ENCODE measurements at regions not wholly inside any gene's neighbourhood (a gene's known extent, or its start where the extent isn't known, plus 50 kb on each side); places are given as distances from the start of the nearest gene placed in this dataset.

GRCh38 chr14:98960617-98961013 is 311.4 kb downstream of the BCL11B start:
- H3K4me3 ChIP-seq, result no peak overlapping the region

GRCh38 chr14:98961191-98961590 is 310.8 kb downstream of the BCL11B start:
- Histone ChIP-seq H3K4me3 (no peak overlapping the region), H3K27ac (peak overlapping the region in 1 of 21 experiments; percentile 41)

More at GRCh38 chr14:98960617-98961013, 311.4 kb downstream of the BCL11B start:
- H3K27ac ChIP-seq, result peak overlapping the region in 3 of 21 experiments; percentile 10 to 41 (median 35)

GRCh38 chr14:98962118-98962517 is 309.9 kb downstream of the BCL11B start:
- Histone ChIP-seq H3K27ac (peak overlapping the region in 1 of 21 experiments; percentile 4), H3K4me3 (no peak overlapping the region)

- Histone ChIP-seq H3K27ac (no peak overlapping the region), H3K4me3 (no peak overlapping the region)
Measured at GRCh38 chr14:98963610-98964009, 308.4 kb downstream of the BCL11B start.

- no peak overlapping the region for H3K4me3 ChIP-seq
- H3K27ac ChIP-seq, result peak overlapping the region in 1 of 21 experiments; percentile 70
Measured at GRCh38 chr14:98964171-98964570, 307.8 kb downstream of the BCL11B start.

GRCh38 chr14:98965076-98965475 is 306.9 kb downstream of the BCL11B start:
- peak overlapping the region in 3 of 21 experiments; percentile 30 to 70 (median 54) for H3K27ac ChIP-seq
- H3K4me3 ChIP-seq, result no peak overlapping the region

- peak overlapping the region in 5 of 21 experiments; percentile 2 to 70 (median 30) for H3K27ac ChIP-seq
- H3K4me3 ChIP-seq, result no peak overlapping the region
Measured at GRCh38 chr14:98966016-98966415, 306.0 kb downstream of the BCL11B start.

- Histone ChIP-seq H3K4me3 (no peak overlapping the region), H3K27ac (peak overlapping the region in 5 of 21 experiments; percentile 5 to 63 (median 29))
Measured at GRCh38 chr14:98966475-98967162, 305.4 kb downstream of the BCL11B start.

GRCh38 chr14:98974113-98974512 is 297.9 kb downstream of the BCL11B start:
- Histone ChIP-seq H3K27ac (no peak overlapping the region), H3K4me3 (no peak overlapping the region)

GRCh38 chr14:98976271-98976670 is 295.7 kb downstream of the BCL11B start:
- no peak overlapping the region for H3K4me3 ChIP-seq
- no peak overlapping the region for H3K27ac ChIP-seq

- H3K27ac ChIP-seq, result no peak overlapping the region
- H3K4me3 ChIP-seq, result no peak overlapping the region
Measured at GRCh38 chr14:98977451-98977850, 294.5 kb downstream of the BCL11B start.

GRCh38 chr14:98982986-98983385 is 289.0 kb downstream of the BCL11B start:
- no peak overlapping the region for H3K4me3 ChIP-seq
- no peak overlapping the region for H3K27ac ChIP-seq

GRCh38 chr14:98984027-98984718 is 287.8 kb downstream of the BCL11B start:
- Histone ChIP-seq H3K4me3 (no peak overlapping the region), H3K27ac (peak overlapping the region in 7 of 21 experiments; percentile 14 to 83 (median 72))

- H3K4me3 ChIP-seq, result no peak overlapping the region
- H3K27ac ChIP-seq, result peak overlapping the region in 8 of 21 experiments; percentile 10 to 83 (median 48)
Measured at GRCh38 chr14:98984719-98985041, 287.3 kb downstream of the BCL11B start.

- no peak overlapping the region for H3K4me3 ChIP-seq
- H3K27ac ChIP-seq, result no peak overlapping the region
Measured at GRCh38 chr14:98993818-98994217, 278.2 kb downstream of the BCL11B start.

GRCh38 chr14:98994561-98994960 is 277.4 kb downstream of the BCL11B start:
- Histone ChIP-seq H3K27ac (no peak overlapping the region), H3K4me3 (no peak overlapping the region)

GRCh38 chr14:98997526-98998205 is 274.3 kb downstream of the BCL11B start:
- Histone ChIP-seq H3K27ac (no peak overlapping the region), H3K4me3 (no peak overlapping the region)

GRCh38 chr14:98999345-98999744 is 272.7 kb downstream of the BCL11B start:
- Histone ChIP-seq H3K4me3 (no peak overlapping the region), H3K27ac (no peak overlapping the region)

- no peak overlapping the region for H3K27ac ChIP-seq
Measured at GRCh38 chr14:98999901-99000300, 272.1 kb downstream of the BCL11B start.

GRCh38 chr14:99001241-99001640 is 270.8 kb downstream of the BCL11B start:
- no peak overlapping the region for H3K27ac ChIP-seq
- no peak overlapping the region for H3K4me3 ChIP-seq

More at GRCh38 chr14:98999901-99000300, 272.1 kb downstream of the BCL11B start:
- H3K4me3 ChIP-seq, result no peak overlapping the region

GRCh38 chr14:99003646-99004045 is 268.4 kb downstream of the BCL11B start:
- Histone ChIP-seq H3K27ac (no peak overlapping the region), H3K4me3 (no peak overlapping the region)

Measured in skin epidermis (tissue), 12 donors.